ENCODE measurements at regions not wholly inside any gene's neighbourhood (a gene's known extent, or its start where the extent isn't known, plus 50 kb on each side); places are given as distances from the start of the nearest gene placed in this dataset.

- FAIRE-seq (no peak), DNase-seq (ENCODE audit: insufficient read length) (no peak)
- TF ChIP-seq TAF1 (IDR thresholded peaks at IDR 0.05; ENCODE audit: borderline replicate concordance, low read depth, low read length): no peak
- TF ChIP-seq POLR2AphosphoS5 (IDR thresholded peaks at IDR 0.05; ENCODE audit: low read depth, low read length): no peak
- no peak for TF ChIP-seq POLR2A (IDR thresholded peaks at IDR 0.05; ENCODE audit: low read depth, low read length)
These were observed 643.4 kb upstream of the ARPP21 start for GRCh38 chr3:34995796-34996430.

GRCh38 chr3:34998902-34999301 lies 640.4 kb upstream of the ARPP21 start:
- DNase-seq (ENCODE audit: insufficient read length): no peak
- TF ChIP-seq POLR2A (IDR thresholded peaks at IDR 0.05; ENCODE audit: low read depth, low read length) (no peak), POLR2AphosphoS5 (IDR thresholded peaks at IDR 0.05; ENCODE audit: low read depth, low read length) (no peak), TAF1 (IDR thresholded peaks at IDR 0.05; ENCODE audit: borderline replicate concordance, low read depth, low read length) (no peak)
- no peak for FAIRE-seq

DNA sequence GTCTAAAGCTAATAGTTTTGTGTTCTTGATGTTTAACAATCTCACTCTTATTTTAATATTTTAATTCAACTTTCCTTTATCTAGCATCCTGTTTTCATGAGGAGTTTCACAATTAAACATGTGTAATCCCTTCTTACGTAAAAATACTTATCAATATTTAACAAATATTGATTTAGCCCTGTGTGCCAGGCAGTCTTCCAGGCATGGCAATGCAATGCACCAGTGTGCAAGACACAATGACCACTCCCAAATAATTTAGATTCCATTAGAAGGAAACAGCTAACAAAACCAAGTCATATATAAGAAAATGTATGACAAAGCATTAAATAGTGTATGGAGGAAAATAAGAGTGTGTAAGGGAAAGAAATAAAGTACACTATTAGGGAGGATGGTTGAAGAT lies 627.1 kb upstream of the ARPP21 start:
- FAIRE-seq: no peak
- TF ChIP-seq TAF1 (IDR thresholded peaks at IDR 0.05; ENCODE audit: borderline replicate concordance, low read depth, low read length): no peak
- TF ChIP-seq POLR2AphosphoS5 (IDR thresholded peaks at IDR 0.05; ENCODE audit: low read depth, low read length): no peak
- TF ChIP-seq POLR2A (IDR thresholded peaks at IDR 0.05; ENCODE audit: low read depth, low read length): no peak
- DNase-seq (ENCODE audit: insufficient read length): no peak

DNA sequence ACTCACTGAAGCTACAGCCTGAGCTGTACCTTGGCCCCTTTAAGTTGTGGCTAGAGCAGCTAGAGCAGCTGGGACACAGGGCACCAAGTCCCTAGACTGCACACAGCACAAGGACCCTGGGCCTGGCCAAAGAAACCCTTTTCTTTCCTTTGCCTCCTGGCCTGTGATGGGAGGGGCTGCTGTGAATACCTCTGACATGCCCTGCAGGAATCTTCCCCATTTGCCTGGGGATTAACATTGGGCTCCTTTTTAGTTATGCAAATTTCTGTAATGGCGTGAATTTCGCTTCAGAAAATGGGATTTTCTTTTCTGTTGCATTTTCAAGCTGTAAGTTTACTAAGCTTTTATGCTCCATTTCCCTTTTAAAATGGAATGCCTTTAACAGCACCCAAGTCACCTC lies 611.2 kb upstream of the ARPP21 start:
- TF ChIP-seq POLR2A (IDR thresholded peaks at IDR 0.05; ENCODE audit: low read depth, low read length) (no peak), TAF1 (IDR thresholded peaks at IDR 0.05; ENCODE audit: borderline replicate concordance, low read depth, low read length) (no peak), POLR2AphosphoS5 (IDR thresholded peaks at IDR 0.05; ENCODE audit: low read depth, low read length) (no peak)
- FAIRE-seq: no peak
- no peak for DNase-seq (ENCODE audit: insufficient read length)

- DNase-seq (ENCODE audit: insufficient read length) (no peak), FAIRE-seq (no peak)
- TF ChIP-seq POLR2A (IDR thresholded peaks at IDR 0.05; ENCODE audit: low read depth, low read length): no peak
- no peak for TF ChIP-seq TAF1 (IDR thresholded peaks at IDR 0.05; ENCODE audit: borderline replicate concordance, low read depth, low read length)
- no peak for TF ChIP-seq POLR2AphosphoS5 (IDR thresholded peaks at IDR 0.05; ENCODE audit: low read depth, low read length)
These were observed 596.9 kb upstream of the ARPP21 start for GRCh38 chr3:35042210-35042991.

DNA sequence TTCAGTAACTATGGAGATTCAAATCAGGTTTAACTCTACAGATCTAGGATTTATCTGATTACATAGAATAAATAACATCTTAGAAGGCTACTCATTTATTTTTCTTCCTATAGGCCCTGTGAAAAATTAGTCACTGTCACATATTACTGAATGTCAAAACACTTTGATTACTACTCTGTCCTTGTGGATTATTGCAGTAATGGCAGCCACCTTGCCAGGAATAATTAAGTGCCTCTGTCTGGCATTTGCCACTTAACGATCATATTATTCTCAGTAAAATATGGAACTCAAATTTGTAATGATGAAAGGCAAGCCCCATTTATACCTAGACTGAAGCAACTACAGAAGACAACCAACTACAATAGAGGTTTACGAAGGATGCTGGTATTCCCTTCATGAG lies 596.3 kb upstream of the ARPP21 start:
- TF ChIP-seq POLR2AphosphoS5 (IDR thresholded peaks at IDR 0.05; ENCODE audit: low read depth, low read length) (no peak), TAF1 (IDR thresholded peaks at IDR 0.05; ENCODE audit: borderline replicate concordance, low read depth, low read length) (no peak), POLR2A (IDR thresholded peaks at IDR 0.05; ENCODE audit: low read depth, low read length) (no peak)
- no peak for FAIRE-seq
- no peak for DNase-seq (ENCODE audit: insufficient read length)

- FAIRE-seq (no peak), DNase-seq (ENCODE audit: insufficient read length) (no peak)
- no peak for TF ChIP-seq POLR2AphosphoS5 (IDR thresholded peaks at IDR 0.05; ENCODE audit: low read depth, low read length)
- TF ChIP-seq TAF1 (IDR thresholded peaks at IDR 0.05; ENCODE audit: borderline replicate concordance, low read depth, low read length): no peak
- TF ChIP-seq POLR2A (IDR thresholded peaks at IDR 0.05; ENCODE audit: low read depth, low read length): no peak
These were observed 595.1 kb upstream of the ARPP21 start for GRCh38 chr3:35044190-35044589.

DNA sequence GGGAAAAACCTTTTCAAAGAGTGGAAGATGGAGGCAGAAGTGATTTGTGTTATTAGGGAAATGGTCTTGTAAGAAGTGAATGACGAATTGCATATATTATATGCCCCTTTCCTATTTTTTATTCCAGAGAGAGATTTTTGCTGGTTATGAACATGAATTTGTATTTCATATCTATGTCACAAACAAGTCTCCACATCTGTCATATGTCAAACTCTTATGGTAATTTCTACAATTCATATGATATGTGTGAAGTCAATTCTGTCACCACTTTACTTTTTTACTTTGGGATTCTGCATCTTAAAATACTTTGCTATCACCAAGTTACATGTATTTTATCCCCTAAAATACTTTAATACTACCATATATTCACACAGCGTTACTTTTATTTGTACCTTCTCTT lies 594.2 kb upstream of the ARPP21 start:
- TF ChIP-seq TAF1 (IDR thresholded peaks at IDR 0.05; ENCODE audit: borderline replicate concordance, low read depth, low read length): no peak
- TF ChIP-seq POLR2A (IDR thresholded peaks at IDR 0.05; ENCODE audit: low read depth, low read length): no peak
- no peak for TF ChIP-seq POLR2AphosphoS5 (IDR thresholded peaks at IDR 0.05; ENCODE audit: low read depth, low read length)
- no peak for FAIRE-seq
- no peak for DNase-seq (ENCODE audit: insufficient read length)

DNA sequence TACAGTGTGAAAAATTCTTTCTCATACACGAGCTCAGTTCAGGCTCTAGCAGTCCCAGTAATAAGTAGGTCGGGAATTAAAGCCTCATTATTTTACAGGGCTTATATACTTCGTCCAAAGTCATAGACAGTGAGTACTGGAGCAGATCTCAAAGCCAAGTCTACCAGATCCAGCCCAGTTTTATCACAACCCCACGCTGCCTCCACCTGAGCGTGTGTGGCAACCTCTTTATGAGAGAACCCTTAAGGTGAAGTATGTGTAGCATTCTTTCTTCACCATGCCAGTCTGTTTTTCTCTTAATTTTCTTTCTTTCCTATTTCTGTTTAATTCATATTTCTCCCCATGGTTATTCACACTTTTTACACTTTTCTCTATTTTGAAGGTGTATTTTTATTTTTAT lies 574.6 kb upstream of the ARPP21 start:
- TF ChIP-seq POLR2AphosphoS5 (IDR thresholded peaks at IDR 0.05; ENCODE audit: low read depth, low read length) (no peak), POLR2A (IDR thresholded peaks at IDR 0.05; ENCODE audit: low read depth, low read length) (no peak), TAF1 (IDR thresholded peaks at IDR 0.05; ENCODE audit: borderline replicate concordance, low read depth, low read length) (no peak)
- no peak for FAIRE-seq
- no peak for DNase-seq (ENCODE audit: insufficient read length)

GRCh38 chr3:35065891-35066290 lies 573.4 kb upstream of the ARPP21 start:
- FAIRE-seq: no peak
- no peak for TF ChIP-seq POLR2AphosphoS5 (IDR thresholded peaks at IDR 0.05; ENCODE audit: low read depth, low read length)
- TF ChIP-seq POLR2A (IDR thresholded peaks at IDR 0.05; ENCODE audit: low read depth, low read length): no peak
- no peak for TF ChIP-seq TAF1 (IDR thresholded peaks at IDR 0.05; ENCODE audit: borderline replicate concordance, low read depth, low read length)
- DNase-seq (ENCODE audit: insufficient read length): no peak

DNA sequence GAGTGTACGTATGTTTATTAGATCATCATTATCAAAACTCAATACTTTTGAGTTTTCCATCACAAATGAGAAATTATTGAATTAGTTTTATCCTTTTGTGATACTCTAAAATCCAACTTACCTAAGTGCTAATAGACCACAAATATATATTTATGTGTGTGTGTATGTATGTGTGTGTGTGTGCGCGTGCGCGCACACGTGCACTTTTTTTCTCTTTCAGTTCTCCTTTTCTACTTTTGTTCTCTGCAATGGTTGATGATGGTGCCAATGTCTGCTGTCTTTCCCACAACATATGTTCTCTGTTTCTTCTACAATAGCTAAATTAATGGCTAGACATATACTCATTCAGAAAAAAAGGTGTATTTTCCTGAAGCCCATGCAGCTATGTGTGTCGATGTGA lies 571.6 kb upstream of the ARPP21 start:
- no peak for TF ChIP-seq POLR2A (IDR thresholded peaks at IDR 0.05; ENCODE audit: low read depth, low read length)
- no peak for TF ChIP-seq POLR2AphosphoS5 (IDR thresholded peaks at IDR 0.05; ENCODE audit: low read depth, low read length)
- no peak for TF ChIP-seq TAF1 (IDR thresholded peaks at IDR 0.05; ENCODE audit: borderline replicate concordance, low read depth, low read length)
- no peak for DNase-seq (ENCODE audit: insufficient read length)
- no peak for FAIRE-seq

- no peak for DNase-seq (ENCODE audit: insufficient read length)
- no peak for FAIRE-seq
- TF ChIP-seq TAF1 (IDR thresholded peaks at IDR 0.05; ENCODE audit: borderline replicate concordance, low read depth, low read length): no peak
- no peak for TF ChIP-seq POLR2A (IDR thresholded peaks at IDR 0.05; ENCODE audit: low read depth, low read length)
- no peak for TF ChIP-seq POLR2AphosphoS5 (IDR thresholded peaks at IDR 0.05; ENCODE audit: low read depth, low read length)
These were observed 569.2 kb upstream of the ARPP21 start for GRCh38 chr3:35070088-35070487.

All from GM12892 (cell line).